HG02970 (cell line): ENCODE measurements at regions not wholly inside any gene's neighbourhood (a gene's known extent, or its start where the extent isn't known, plus 50 kb on each side); places are given as distances from the start of the nearest gene placed in this dataset.
A peak's percentile ranks its signal among the peaks of the same experiment; 100 is the strongest.
"Not testable (repeated sequence)": the region's sequence is repeated elsewhere in the genome, so short reads cannot be mapped to it uniquely, and the experiment has no call there.

Experiments
- ATAC-seq: cut with Tn5 transposase; IDR thresholded peaks from one replicate; pipeline ENCODE4 v1.9.1; 2021; ENCODE audit warnings: mild to moderate bottlenecking, moderate library complexity, moderate number of reproducible peaks; ENCODE audit not compliant: unreplicated experiment, low FRiP score

DNA sequence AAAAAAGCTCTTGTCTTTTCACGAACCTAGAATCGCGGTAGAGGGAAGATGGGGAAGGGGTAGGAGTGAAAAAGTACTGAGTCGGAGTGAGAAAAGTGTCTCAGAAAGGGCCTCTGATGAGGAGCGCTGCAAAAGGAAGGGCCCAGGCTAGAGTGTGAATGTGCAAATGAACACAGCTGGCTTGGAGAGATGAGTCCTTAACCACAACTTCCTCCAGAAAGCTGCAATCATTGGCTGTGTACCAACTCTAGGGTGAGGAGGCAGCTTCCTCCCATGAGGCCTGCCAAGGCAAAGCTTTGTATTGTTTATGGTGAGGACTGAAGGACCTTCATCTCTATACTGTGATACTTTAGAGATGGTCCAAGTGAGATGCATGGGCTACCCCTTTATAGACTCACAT lies 566.9 kb upstream of the ANO5 start:
- no peak for ATAC-seq

DNA sequence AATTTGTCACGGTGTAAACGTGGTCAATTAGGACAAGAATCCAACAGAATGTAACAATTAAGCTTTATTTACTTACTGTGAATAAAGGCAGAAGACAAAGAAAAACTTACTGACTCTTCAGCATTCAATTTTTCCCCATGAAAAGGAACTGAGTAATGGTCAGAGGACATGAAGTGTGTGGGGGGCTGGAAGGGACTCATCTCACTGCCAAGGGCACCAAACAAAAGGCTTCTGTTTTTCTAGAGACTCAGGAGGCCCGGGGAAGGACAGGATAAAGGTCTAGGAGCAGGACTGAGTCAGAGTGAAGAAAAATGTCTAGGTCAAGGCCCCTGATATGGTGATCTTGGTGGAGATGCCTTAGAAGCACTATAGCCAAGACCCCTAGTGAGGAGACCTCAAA lies 564.2 kb upstream of the ANO5 start:
- ATAC-seq, result no peak

DNA sequence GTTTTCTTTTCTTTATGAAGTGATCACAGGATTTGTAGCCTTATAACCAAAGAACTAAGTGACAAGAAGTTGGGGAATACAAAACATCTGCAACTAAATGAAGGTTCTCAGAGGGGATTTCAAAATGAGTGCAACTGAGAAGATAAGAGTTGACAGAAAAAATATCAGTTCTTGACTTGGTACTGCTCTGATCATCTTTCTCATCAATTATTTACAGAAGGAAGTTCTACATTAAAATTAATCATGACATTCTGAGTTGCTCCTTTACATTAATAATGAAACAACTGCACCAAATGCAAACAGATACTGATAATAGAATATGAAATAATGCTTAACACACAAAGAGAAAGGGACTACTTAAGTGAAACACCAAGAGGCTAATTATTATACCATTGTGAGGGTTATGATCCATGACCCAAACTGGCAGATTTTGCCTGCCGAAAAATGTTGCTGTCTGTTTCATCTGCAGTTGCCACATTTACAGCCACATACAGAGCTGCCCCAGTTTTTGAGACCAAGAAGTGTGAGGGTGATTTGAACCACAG lies 561.9 kb upstream of the ANO5 start:
- peak; percentile 58 for ATAC-seq

DNA sequence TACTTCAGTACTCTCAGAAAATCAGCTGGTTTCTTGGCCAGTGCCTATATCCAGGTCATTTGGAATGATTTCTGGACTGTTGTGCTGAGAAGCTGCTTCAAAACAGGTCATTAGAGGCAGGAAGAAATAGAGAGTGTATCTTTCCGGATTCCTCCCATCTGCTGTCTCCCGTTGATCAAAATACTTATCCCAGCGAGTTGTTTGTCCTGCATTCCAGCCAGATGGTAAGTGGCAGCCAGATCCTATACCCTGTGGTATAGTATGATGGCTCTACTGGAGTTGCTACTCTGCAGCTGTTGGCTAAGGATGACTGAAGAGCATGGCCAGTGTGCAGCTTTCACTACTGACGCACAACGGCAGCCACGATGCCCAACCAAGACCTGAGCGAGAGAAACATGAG lies 560.9 kb upstream of the ANO5 start:
- no peak for ATAC-seq

DNA sequence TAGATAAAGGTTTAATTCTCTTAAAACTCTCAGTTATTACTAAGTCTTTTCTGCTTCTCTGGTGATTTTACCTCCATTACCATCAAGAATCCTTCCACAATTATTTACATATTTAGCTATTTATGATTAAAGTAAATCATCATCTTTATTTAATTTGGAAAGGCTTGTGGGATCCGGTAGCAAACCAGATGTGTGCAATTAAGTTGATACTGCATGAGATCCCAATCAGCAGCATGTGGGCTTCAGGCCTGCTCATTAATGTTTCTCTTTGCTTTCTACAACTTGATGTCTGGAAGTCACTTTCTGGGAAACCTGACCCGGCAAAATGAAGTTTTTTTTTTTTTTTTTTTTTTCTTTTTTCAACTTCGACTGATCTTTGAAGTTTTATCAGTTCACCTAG lies 558.4 kb upstream of the ANO5 start:
- no peak for ATAC-seq

DNA sequence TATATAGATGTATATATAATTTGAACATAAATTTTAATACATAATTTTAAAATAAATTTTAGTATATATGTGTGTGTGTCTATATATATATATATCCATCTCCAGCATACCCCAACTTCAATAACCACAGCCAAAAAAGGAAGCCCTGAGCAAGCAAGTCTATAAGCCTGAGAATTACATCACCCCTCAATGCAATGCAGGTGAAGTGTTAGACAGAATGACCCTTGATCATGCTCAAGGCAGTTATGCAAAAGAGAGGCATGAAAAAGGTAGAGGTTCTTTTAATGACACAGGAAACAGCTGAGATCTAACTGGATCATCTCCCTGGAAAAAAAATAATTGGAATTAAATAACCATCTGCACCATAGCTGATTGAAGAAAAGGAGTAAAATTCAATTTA lies 557.9 kb upstream of the ANO5 start:
- no peak for ATAC-seq

DNA sequence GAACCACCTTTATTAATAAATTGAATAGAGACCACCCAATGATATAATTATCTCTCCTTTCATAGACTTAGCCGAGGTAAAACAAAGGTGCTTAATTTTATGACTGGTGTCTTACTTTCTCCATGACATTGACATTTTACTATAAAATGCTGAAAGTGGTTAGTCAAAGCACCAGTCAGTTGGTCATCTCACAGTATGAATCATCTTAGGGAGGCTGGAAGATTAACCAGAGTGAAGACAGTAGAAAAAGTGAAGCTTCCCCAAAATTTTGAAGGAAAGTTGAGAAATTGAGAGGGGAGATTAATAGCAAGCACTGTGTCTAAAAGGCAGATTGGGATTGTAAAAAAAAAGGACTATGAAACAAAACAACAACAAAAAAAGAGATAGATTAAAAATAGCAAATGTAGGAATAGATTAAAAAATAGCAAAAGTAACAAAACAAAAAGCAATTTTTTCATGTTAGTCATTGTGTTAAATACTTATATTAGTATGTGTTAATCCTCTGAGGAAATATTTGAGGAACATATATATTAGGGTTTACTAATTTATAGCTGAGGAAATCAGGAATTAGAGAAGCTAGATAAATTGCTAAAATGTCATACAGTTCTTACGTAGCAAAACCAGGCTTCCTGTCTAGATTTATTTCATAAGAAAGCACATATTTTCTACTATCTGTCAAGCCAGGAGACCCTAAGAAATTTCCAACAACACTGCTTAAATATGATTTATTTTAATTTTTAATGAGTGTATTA lies 557.3 kb upstream of the ANO5 start:
- ATAC-seq, result no peak

DNA sequence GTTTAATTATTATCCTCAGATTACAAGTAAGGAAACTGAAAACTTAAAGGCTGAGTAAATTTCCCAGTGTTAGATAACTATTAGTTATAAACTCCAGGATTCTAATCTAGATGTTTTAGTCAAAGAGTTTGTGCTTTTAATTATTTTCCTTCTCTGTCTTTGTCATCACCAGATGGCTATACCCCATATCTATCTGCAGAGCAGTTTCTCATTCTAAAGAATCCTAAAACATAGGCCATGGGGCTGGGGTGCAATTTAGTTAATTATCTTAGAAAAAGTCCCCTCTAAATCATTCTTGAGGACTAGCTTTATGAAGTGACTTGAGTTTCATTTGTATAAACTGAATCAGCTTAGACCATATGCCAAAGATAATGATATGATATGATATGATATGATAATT lies 556.3 kb upstream of the ANO5 start:
- no peak for ATAC-seq

DNA sequence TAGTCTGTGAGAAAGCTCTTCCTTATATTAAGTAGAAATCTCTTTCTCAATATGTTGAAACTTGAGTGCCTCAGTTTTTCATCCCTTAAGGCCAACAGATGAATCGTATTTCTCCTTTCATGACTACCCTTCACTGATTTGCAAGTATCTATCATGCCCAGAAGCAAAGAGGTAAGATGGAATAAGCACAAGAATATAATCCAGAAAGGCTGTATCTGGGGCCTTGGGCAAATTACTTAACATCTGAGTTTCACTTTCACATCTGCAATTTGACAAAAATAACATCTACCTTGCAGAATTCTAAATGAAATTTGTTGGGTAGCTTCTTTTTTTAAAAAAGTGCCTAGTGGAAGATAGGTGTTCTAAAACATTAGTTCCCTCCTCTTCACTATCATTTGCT lies 552.4 kb upstream of the ANO5 start:
- no peak for ATAC-seq

DNA sequence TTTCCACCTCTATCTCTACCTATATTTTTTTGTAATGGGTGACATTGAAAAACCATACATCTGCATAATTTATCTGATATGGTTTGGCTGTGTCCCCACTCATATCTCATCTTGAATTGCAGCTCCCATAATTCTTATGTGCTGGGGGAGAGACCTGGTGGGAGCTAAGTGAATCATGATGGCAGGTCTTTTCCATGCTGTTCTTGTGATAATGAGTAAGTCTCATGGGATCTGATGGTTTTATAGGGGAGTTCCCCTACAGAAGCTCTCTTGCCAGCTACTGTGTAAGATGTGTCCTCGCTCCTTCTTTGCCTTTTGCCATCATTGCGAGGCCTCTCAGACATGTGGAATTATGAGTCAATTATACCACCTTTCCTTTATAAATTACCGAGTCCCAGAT lies 551.0 kb upstream of the ANO5 start:
- ATAC-seq, result no peak

DNA sequence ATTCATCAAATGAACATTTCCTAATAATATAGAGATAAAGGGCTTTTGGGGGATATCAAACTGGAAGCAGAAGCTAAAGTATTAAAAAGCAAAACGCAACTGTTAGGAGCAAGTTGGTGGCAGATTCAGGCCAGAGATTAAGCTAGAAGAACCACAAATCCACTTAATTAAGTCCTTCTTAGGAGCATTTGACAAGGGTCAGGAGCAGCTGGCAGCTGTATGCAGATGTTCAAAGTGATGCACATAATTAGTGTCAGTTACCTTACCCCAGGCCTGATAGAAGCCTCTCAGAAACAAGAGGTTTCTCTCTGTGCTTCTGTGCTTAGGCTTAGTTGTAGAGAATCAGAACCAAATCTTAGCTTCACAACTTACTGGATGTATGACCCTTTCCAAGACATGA lies 546.5 kb upstream of the ANO5 start:
- ATAC-seq, result no peak

DNA sequence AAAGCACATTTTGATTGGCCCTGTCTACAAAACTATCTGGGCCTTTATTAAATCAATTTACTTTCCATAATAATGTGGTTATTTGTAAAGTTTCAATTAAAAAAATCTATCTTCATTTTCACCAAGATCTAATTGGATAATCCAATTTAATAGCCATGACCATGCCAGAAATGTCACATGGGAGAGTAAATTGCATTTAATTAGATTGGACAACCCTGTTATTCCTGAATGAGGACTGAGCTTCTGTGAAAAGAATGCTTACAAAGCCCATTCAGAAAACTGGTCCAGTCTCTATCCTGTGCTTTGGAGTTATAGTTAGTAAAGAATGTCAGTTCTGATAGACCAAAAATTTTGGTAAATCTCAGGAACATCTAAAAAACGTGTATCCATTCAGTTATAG lies 541.9 kb upstream of the ANO5 start:
- no peak for ATAC-seq

DNA sequence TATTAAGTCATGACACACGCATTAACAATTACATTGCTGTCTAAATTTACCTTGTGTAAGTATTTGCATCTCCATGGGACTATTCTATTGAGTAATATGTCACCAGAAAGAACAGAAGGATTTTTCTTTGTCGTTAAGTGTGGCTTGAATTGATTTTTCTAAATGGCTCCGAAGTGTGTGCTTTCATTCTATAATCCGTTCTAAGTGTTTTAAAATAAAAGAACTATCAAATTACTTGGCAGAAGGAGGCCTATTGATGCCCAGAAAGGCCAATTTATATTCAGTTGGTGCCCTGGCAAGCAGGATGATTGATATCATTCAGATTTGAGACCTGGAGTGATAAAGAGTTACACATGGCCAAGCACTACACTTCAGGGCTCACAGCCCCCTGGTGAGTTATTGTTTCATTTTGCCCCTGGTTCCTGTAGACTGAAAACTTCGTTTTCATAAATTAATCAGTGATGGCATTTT lies 538.9 kb upstream of the ANO5 start:
- no peak for ATAC-seq

DNA sequence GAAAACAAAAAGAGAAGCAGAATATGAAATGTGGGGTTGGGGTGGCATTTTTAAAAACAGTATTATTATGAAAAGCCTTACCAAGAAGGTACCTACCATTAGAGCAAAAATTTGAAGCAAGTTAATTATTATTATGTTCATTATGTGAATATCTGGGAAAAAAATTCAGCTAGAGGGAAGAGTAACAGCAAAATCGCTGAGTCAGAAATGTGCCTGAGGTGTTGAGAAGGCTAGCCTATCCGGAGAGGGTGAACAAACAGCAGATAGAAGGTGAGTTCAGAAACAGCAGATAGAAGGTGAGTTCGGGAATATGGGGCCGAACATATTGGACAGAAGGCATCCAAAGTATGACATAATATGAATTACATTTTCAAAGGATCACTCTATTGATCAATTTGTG lies 536.8 kb upstream of the ANO5 start:
- ATAC-seq, result no peak

DNA sequence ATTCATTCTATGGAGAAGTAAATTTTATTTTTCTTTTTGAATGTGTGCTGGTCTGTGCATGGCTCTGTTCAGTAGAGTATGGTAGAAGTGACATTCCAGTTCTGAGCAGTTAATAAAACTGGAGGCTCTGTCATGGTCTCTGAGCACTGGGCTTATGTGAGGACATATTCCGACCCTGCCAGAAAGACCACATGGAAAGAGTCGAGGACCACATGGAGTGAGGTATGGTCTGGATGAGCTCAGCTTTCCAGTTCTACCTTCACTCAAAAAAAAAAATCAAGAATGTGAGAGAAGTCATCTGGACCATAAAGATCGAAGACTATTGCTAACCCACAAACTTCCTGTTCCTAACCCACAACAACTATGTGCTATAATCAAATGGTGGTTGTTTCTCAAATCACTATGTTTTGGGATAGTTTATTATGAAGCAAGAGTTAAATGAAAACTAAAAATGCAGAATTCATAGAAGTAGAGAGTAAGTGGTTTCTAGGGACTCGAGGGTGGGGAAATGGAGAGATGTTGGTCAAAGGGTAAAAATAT lies 534.2 kb upstream of the ANO5 start:
- no peak for ATAC-seq

DNA sequence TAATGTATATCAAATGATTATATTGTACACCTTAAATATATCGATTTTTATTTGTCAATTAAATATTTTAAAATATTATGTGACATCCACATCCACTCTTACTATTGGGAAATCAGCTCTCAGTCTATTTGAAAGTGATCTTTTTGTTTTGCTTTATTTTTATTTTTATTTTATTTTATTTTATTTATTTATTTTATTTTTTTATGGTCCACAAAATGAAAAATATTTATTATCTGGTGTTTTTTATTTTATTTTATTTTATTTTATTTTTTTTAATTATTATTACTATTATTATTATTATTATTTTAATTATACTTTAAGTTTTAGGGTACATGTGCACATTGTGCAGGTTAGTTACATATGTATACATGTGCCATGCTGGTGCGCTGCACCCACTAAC lies 533.5 kb upstream of the ANO5 start:
- ATAC-seq, result not testable (repeated sequence)

DNA sequence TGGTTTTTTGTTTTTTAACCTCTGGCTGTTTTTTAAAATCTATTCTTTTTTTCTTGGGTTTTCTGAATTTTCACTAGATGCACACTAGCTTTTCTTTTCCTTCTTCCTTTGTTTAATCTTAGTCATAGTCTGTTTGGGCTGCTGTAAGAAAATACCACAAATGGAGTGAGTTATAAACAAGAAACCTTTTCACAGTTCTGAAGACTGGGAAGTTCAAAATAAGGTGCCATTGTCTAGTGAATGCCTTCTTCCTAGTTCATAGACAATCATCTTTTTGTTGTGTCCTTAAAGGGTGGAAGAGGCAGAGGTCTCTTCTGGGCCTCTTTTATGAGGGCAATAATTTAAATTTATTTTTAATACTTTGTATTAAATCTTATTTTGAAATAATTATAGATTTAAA lies 532.9 kb upstream of the ANO5 start:
- ATAC-seq, result no peak

DNA sequence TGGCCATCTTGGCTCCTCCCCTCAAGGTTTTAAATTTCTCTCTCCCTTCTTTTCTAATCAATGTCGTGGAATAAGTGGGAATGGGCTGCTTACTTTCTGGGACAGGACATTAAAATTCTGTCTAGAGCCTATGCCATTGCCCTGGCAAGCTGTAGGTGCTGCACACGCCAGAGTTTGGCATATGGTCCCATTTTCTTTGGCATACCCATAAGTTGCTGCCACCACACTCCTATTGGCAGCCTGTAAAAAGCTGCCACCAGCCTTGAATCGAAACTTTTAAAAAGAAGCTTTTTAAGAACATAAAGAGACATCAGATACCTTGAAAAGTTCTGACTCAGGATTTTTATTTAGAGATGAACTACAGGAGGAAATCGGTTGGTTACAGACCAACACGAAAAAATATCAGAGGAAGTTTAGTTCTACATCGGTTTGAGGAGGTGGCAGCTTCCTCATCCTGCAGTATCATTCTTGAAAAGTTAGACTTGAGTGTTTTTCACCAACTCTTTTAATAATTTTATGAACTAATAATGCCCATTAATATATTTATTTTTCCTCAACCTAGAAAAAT lies 517.8 kb upstream of the ANO5 start:
- no peak for ATAC-seq

DNA sequence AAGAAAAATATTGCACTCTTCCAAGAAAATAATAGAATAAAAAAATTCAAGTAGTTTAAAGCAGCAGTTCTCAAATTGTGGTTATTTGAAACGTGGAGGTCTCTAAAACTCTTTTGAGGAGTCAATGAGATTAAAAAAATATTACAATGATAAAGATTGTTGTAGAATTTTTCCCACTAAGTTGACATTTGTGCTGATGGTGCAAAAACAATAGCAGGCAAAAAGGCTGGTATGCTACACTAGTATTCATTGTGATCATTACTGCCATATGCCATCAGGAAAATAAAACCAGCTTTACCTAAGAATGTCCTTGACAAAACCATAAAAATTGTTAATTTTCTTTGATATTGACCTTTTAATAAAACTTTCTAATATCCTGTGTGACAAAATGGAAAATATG lies 505.2 kb upstream of the ANO5 start:
- ATAC-seq, result no peak

DNA sequence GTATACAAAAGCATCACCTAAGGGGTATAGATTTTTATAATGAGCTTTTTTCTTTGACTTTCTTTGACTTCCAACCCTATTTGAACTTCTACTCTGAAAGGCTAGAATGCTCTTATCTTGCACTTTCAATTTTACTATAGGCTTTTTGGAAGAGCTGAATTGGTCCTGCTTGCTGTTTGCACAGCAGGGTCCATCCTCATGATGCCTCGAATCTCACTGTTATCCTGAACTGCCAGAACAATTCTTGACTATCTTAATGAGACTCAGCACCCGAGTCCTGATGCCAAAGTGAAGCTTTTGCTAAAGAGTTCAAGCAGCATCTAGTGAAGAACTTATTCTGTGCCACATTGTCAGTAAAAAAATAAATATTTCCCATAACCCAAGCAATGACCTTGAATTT lies 488.3 kb upstream of the ANO5 start:
- ATAC-seq, result no peak

DNA sequence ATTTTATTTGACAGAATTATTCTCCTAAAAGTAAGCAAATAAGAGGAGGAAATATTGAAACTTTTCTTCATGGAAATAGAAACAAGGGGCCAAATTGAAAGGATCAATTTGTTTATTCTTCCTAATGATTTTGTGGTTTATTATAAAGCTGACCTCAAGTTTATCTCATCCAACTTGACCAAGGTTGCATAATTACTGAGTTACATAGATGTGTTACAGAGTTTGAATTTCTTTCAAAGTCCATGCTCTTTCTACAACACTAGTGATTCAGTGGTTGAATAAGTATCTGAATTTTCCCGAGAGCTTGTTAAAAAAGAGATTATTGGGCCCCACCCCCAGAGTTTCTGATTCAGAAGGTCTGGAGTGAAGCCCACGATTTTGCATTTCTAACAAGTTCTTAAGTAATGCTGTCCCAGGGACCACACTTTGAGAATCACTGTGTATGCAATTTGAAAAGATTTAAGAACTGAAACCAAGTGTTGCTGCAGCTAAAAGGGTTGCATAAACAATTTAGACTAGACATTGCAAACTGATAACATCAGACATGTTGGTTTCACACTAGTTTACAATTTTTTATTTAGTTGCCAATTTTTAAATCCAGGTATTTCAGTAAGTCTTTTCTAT lies 485.7 kb upstream of the ANO5 start:
- ATAC-seq, result no peak

DNA sequence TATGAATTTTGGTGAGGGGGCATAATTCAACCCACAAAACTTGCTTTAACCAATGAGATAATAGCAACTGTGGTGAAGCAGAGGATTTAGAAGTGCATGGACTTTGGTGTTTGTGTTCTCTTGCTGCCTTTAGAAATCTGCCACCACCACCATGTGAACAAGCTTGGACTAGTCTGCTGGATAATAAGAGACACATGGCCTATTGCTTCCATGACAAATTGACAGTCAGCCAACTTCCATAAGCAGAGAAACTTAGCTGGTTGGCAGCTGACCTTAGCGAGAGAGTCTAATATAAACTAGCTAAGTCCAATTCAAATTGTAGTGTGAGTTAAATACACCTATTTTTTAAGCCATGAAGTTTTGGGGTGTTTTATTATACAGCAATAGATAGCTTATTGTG lies 482.1 kb upstream of the ANO5 start:
- no peak for ATAC-seq
